ENCODE measurements at regions not wholly inside any gene's neighbourhood (a gene's known extent, or its start where the extent isn't known, plus 50 kb on each side); places are given as distances from the start of the nearest gene placed in this dataset.

GRCh38 chr5:97903742-97904141 is 720.7 kb upstream of the RIOK2 start:
- Mint-ChIP-seq H3K27ac (ENCODE audit: unreplicated experiment) (no peak overlapping the region), H3K27me3 (ENCODE audit: unreplicated experiment) (no peaks in the 10 kb centered on the region), H3K36me3 (ENCODE audit: insufficient read depth, unreplicated experiment) (no peaks in the 10 kb centered on the region), H3K9me3 (ENCODE audit: low read depth, unreplicated experiment) (peaks cover 15% of the 10 kb centered on the region), H3K4me3 (ENCODE audit: low read depth, unreplicated experiment) (no peak overlapping the region), H3K4me1 (ENCODE audit: low read depth, unreplicated experiment) (no peaks in the 10 kb centered on the region)
- intact Hi-C loops (cut with micrococcal nuclease; ENCODE audit: unreplicated experiment) = no loop called here
- no peak for DNase-seq
- no peak for TF ChIP-seq CTCF (IDR thresholded peaks at IDR 0.05; ENCODE audit: unreplicated experiment)
- BruUV-seq (replicated peaks) = no TSS peak
- CTCF ChIA-PET = no interaction called here

- CTCF ChIA-PET = no interaction called here
- no peaks in the 10 kb centered on the region for H3K36me3 Mint-ChIP-seq (ENCODE audit: insufficient read depth, unreplicated experiment)
- no peak for TF ChIP-seq CTCF (IDR thresholded peaks at IDR 0.05; ENCODE audit: unreplicated experiment)
- DNase-seq = no peak
- intact Hi-C loops (cut with micrococcal nuclease; ENCODE audit: unreplicated experiment) = no loop called here
- H3K9me3 Mint-ChIP-seq (ENCODE audit: low read depth, unreplicated experiment) = peaks cover 11% of the 10 kb centered on the region
- no peaks in the 10 kb centered on the region for H3K27me3 Mint-ChIP-seq (ENCODE audit: unreplicated experiment)
- H3K4me1 Mint-ChIP-seq (ENCODE audit: low read depth, unreplicated experiment) = no peaks in the 10 kb centered on the region
- no peak overlapping the region for H3K27ac Mint-ChIP-seq (ENCODE audit: unreplicated experiment)
- H3K4me3 Mint-ChIP-seq (ENCODE audit: low read depth, unreplicated experiment) = no peak overlapping the region
- no TSS peak for BruUV-seq (replicated peaks)
These were observed 723.1 kb upstream of the RIOK2 start for GRCh38 chr5:97906135-97906534.

GRCh38 chr5:97907646-97908400 is 724.8 kb upstream of the RIOK2 start:
- Mint-ChIP-seq H3K4me3 (ENCODE audit: low read depth, unreplicated experiment) (no peak overlapping the region), H3K4me1 (ENCODE audit: low read depth, unreplicated experiment) (no peaks in the 10 kb centered on the region), H3K27ac (ENCODE audit: unreplicated experiment) (no peak overlapping the region), H3K9me3 (ENCODE audit: low read depth, unreplicated experiment) (peaks cover 8% of the 10 kb centered on the region), H3K36me3 (ENCODE audit: insufficient read depth, unreplicated experiment) (no peaks in the 10 kb centered on the region), H3K27me3 (ENCODE audit: unreplicated experiment) (no peaks in the 10 kb centered on the region)
- intact Hi-C loops (cut with micrococcal nuclease; ENCODE audit: unreplicated experiment) = no loop called here
- no TSS peak for BruUV-seq (replicated peaks)
- CTCF ChIA-PET = no interaction called here
- no peak for DNase-seq
- no peak for TF ChIP-seq CTCF (IDR thresholded peaks at IDR 0.05; ENCODE audit: unreplicated experiment)

GRCh38 chr5:97909541-97909940 is 726.5 kb upstream of the RIOK2 start:
- CTCF ChIA-PET = no interaction called here
- TF ChIP-seq CTCF (IDR thresholded peaks at IDR 0.05; ENCODE audit: unreplicated experiment) = no peak
- BruUV-seq (replicated peaks) = no TSS peak
- intact Hi-C loops (cut with micrococcal nuclease; ENCODE audit: unreplicated experiment) = no loop called here
- Mint-ChIP-seq H3K4me3 (ENCODE audit: low read depth, unreplicated experiment) (no peak overlapping the region), H3K9me3 (ENCODE audit: low read depth, unreplicated experiment) (peaks cover 5% of the 10 kb centered on the region), H3K36me3 (ENCODE audit: insufficient read depth, unreplicated experiment) (no peaks in the 10 kb centered on the region), H3K27ac (ENCODE audit: unreplicated experiment) (no peak overlapping the region), H3K27me3 (ENCODE audit: unreplicated experiment) (no peaks in the 10 kb centered on the region), H3K4me1 (ENCODE audit: low read depth, unreplicated experiment) (no peaks in the 10 kb centered on the region)
- DNase-seq = no peak
